GM12878 (cell line): ENCODE measurements at regions not wholly inside any gene's neighbourhood (a gene's known extent, or its start where the extent isn't known, plus 50 kb on each side); places are given as distances from the start of the nearest gene placed in this dataset.

Experiments used
- BHLHE40 ChIP-seq, 2 experiments: fragments of 450-650 bp in 1 of 2; IDR thresholded peaks; 2 replicates each; pipeline ENCODE4 v1.6.1; 2011 to 2017; ENCODE audit warnings: low read depth in 2 of 2, borderline replicate concordance in 1 of 2, improper control_type of control experiment in 1 of 2, low read length in 1 of 2, mild to moderate bottlenecking in 1 of 2
- EP300 ChIP-seq, 2 experiments: fragments of 150-350 bp in 1 of 2; IDR thresholded peaks; 2 replicates each; pipeline ENCODE4 v1.6.1; 2011 to 2012; ENCODE audit warnings: low read depth in 2 of 2, low read length in 2 of 2, borderline replicate concordance in 1 of 2, improper control_type of control experiment in 1 of 2, inconsistent platforms in 1 of 2; ENCODE audit not compliant: control insufficient read depth in 1 of 2
- EZH2 ChIP-seq: IDR thresholded peaks from 2 replicates; pipeline ENCODE4 v1.6.1; 2012; ENCODE audit warnings: low read depth, mild to moderate bottlenecking, control low read depth, inconsistent platforms, low read length, borderline replicate concordance; ENCODE audit not compliant: control insufficient read depth
- PAX8 ChIP-seq: fragments of 450-650 bp; IDR thresholded peaks from 2 replicates; pipeline ENCODE4 v1.6.1; 2017; ENCODE audit warnings: mild to moderate bottlenecking, moderate library complexity
- POLR2AphosphoS5 ChIP-seq: IDR thresholded peaks from 2 replicates; pipeline ENCODE4 v1.6.1; 2011; ENCODE audit warnings: mild to moderate bottlenecking, low read length, inconsistent platforms
- SMARCA5 ChIP-seq: fragments of 450-650 bp; IDR thresholded peaks from 2 replicates; pipeline ENCODE4 v1.6.1; 2017; ENCODE audit warnings: mild to moderate bottlenecking
- SMC3 ChIP-seq: IDR thresholded peaks from 2 replicates; pipeline ENCODE4 v1.6.1; 2011; ENCODE audit warnings: low read length, improper control_type of control experiment, borderline replicate concordance
- SREBF2 ChIP-seq: IDR thresholded peaks from 2 replicates; pipeline ENCODE4 v1.6.1; 2012; ENCODE audit warnings: mild to moderate bottlenecking, low read length
- SUZ12 ChIP-seq: fragments of 200-600 bp; sonication (generic); IDR thresholded peaks from one replicate; pipeline ENCODE4 v1.6.1; 2018; ENCODE audit warnings: antibody characterized with exemption, mild to moderate bottlenecking; ENCODE audit not compliant: unreplicated experiment
- YBX1 ChIP-seq: fragments of 450-650 bp; IDR thresholded peaks from 2 replicates; pipeline ENCODE4 v1.6.1; 2016; ENCODE audit warnings: antibody characterized with exemption
- ZNF24 ChIP-seq: fragments of 450-650 bp; IDR thresholded peaks from 2 replicates; pipeline ENCODE4 v1.6.1; 2017; ENCODE audit warnings: antibody characterized with exemption, mild to moderate bottlenecking
- TF ChIP-seq, protein P1 (sequence below), 3 experiments: IDR thresholded peaks in 2 of 3; conservative IDR thresholded peaks in 1 of 3; 2 replicates each; pipeline ENCODE4 v1.5.1; 2011; ENCODE audit warnings: low read depth in 3 of 3, low read length in 3 of 3, mild to moderate bottlenecking in 3 of 3, control low read depth in 2 of 3, moderate library complexity in 2 of 3, inconsistent platforms in 1 of 3, mixed read lengths in 1 of 3; ENCODE audit not compliant: control insufficient read depth in 2 of 3, insufficient read depth in 1 of 3; ENCODE audit errors: extremely low read depth in 1 of 3
- TF ChIP-seq, protein P2 (sequence below): fragments of 450-650 bp; IDR thresholded peaks from 2 replicates; pipeline ENCODE4 v1.6.1; 2016; ENCODE audit warnings: mild to moderate bottlenecking

DNA sequence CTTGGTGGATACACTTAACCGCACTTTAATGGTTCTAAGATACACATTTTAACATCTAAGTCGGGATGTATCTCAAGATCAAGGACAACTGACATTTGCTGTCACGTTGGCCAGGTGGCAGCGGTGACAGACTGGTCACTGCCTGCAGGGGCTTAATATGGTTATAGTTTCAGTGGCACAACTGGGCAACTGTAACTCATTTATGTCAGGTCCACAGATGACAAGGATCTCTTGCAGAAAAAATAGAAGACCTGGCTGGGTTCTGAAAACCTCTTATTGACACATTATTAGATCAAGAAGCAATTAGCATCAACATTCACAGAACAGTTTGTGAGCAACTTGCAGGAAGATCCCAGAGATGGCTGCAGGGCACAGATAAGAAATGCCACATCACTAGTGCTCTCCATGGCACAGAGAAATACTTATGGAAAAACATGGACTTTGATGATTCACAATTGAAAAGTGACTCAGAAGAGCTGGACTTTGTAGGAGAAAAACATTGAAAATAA is 99.6 kb upstream of the SORBS2 start:
- TF ChIP-seq, protein P1, sequence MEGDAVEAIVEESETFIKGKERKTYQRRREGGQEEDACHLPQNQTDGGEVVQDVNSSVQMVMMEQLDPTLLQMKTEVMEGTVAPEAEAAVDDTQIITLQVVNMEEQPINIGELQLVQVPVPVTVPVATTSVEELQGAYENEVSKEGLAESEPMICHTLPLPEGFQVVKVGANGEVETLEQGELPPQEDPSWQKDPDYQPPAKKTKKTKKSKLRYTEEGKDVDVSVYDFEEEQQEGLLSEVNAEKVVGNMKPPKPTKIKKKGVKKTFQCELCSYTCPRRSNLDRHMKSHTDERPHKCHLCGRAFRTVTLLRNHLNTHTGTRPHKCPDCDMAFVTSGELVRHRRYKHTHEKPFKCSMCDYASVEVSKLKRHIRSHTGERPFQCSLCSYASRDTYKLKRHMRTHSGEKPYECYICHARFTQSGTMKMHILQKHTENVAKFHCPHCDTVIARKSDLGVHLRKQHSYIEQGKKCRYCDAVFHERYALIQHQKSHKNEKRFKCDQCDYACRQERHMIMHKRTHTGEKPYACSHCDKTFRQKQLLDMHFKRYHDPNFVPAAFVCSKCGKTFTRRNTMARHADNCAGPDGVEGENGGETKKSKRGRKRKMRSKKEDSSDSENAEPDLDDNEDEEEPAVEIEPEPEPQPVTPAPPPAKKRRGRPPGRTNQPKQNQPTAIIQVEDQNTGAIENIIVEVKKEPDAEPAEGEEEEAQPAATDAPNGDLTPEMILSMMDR (IDR thresholded peaks at IDR 0.05 in 2 of 3, conservative IDR thresholded peaks at IDR 0.05 in 1 of 3; ENCODE audit: control insufficient read depth in 2 of 3, extremely low read depth in 1 of 3, insufficient read depth in 1 of 3, low read depth in 3 of 3, low read length in 3 of 3) = no peak
- no peak for TF ChIP-seq ZNF24
- TF ChIP-seq EZH2 = no peak
- TF ChIP-seq PAX8 = no peak
- TF ChIP-seq POLR2AphosphoS5 = no peak
- TF ChIP-seq SREBF2 = no peak
- TF ChIP-seq SMARCA5 = no peak
- no peak for TF ChIP-seq EP300 (IDR thresholded peaks at IDR 0.05; ENCODE audit: borderline replicate concordance in 1 of 2, control insufficient read depth in 1 of 2, low read depth in 2 of 2, low read length in 2 of 2)
- TF ChIP-seq SMC3 = no peak
- TF ChIP-seq BHLHE40 (IDR thresholded peaks at IDR 0.05; ENCODE audit: borderline replicate concordance in 1 of 2, low read depth in 2 of 2, low read length in 1 of 2) = no peak
- TF ChIP-seq SUZ12 = no peak
- TF ChIP-seq YBX1 = no peak
- TF ChIP-seq, protein P2, sequence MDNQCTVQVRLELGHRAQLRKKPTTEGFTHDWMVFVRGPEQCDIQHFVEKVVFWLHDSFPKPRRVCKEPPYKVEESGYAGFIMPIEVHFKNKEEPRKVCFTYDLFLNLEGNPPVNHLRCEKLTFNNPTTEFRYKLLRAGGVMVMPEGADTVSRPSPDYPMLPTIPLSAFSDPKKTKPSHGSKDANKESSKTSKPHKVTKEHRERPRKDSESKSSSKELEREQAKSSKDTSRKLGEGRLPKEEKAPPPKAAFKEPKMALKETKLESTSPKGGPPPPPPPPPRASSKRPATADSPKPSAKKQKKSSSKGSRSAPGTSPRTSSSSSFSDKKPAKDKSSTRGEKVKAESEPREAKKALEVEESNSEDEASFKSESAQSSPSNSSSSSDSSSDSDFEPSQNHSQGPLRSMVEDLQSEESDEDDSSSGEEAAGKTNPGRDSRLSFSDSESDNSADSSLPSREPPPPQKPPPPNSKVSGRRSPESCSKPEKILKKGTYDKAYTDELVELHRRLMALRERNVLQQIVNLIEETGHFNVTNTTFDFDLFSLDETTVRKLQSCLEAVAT = no peak
